HG02852 (cell line): ENCODE measurements at regions not wholly inside any gene's neighbourhood (a gene's known extent, or its start where the extent isn't known, plus 50 kb on each side); places are given as distances from the start of the nearest gene placed in this dataset.

Source experiments
- ATAC-seq: cut with Tn5 transposase; IDR thresholded peaks from one replicate; pipeline ENCODE4 v1.9.1; 2021; ENCODE audit warnings: mild to moderate bottlenecking, moderate library complexity; ENCODE audit not compliant: unreplicated experiment

- no peak for ATAC-seq
These were observed 81.7 kb upstream of the PLCL2 start for GRCh38 chr3:16803019-16803418.

GRCh38 chr3:16807391-16807790 lies 77.4 kb upstream of the PLCL2 start:
- ATAC-seq, result no peak

- ATAC-seq, result no peak
These were observed 76.2 kb upstream of the PLCL2 start for GRCh38 chr3:16808393-16809107.

- ATAC-seq, result no peak
These were observed 75.3 kb upstream of the PLCL2 start for GRCh38 chr3:16809482-16809881.

- ATAC-seq, result no peak
These were observed 74.8 kb upstream of the PLCL2 start for GRCh38 chr3:16809993-16810392.

- no peak for ATAC-seq
These were observed 74.0 kb upstream of the PLCL2 start for GRCh38 chr3:16810593-16811367.

- no peak for ATAC-seq
These were observed 72.8 kb upstream of the PLCL2 start for GRCh38 chr3:16811950-16812349.

GRCh38 chr3:16813336-16813735 lies 71.4 kb upstream of the PLCL2 start:
- no peak for ATAC-seq

- peak; percentile 91 for ATAC-seq
These were observed 68.5 kb upstream of the PLCL2 start for GRCh38 chr3:16816048-16816780.

GRCh38 chr3:16817197-16817596 lies 67.6 kb upstream of the PLCL2 start:
- ATAC-seq, result no peak

- no peak for ATAC-seq
These were observed 66.6 kb upstream of the PLCL2 start for GRCh38 chr3:16818194-16818593.

- ATAC-seq, result no peak
These were observed 65.8 kb upstream of the PLCL2 start for GRCh38 chr3:16818945-16819344.

- ATAC-seq, result no peak
These were observed 64.3 kb upstream of the PLCL2 start for GRCh38 chr3:16820485-16820884.

GRCh38 chr3:16821053-16821452 lies 63.7 kb upstream of the PLCL2 start:
- ATAC-seq, result no peak

- peak; percentile 66 for ATAC-seq
These were observed 60.6 kb upstream of the PLCL2 start for GRCh38 chr3:16824081-16824696.

- ATAC-seq, result no peak
These were observed 59.0 kb upstream of the PLCL2 start for GRCh38 chr3:16825617-16826204.

- peak; percentile 64 for ATAC-seq
These were observed 55.9 kb upstream of the PLCL2 start for GRCh38 chr3:16828815-16829214.

GRCh38 chr3:16831846-16832245 lies 52.9 kb upstream of the PLCL2 start:
- ATAC-seq, result no peak

GRCh38 chr3:16834214-16834613 lies 50.5 kb upstream of the PLCL2 start:
- ATAC-seq, result no peak

GRCh38 chr3:16834753-16835152 lies 50.0 kb upstream of the PLCL2 start:
- ATAC-seq, result no peak
